ENCODE measurements at regions not wholly inside any gene's neighbourhood (a gene's known extent, or its start where the extent isn't known, plus 50 kb on each side); places are given as distances from the start of the nearest gene placed in this dataset.

- TF ChIP-seq CTCF (IDR thresholded peaks at IDR 0.05; ENCODE audit: insufficient read depth, low read length, poor library complexity, severe bottlenecking) (no peak), EZH2phosphoT487 (conservative IDR thresholded peaks at IDR 0.05; ENCODE audit: low read length) (no peak)
Measured at GRCh38 chr17:69921046-69921445, 154.0 kb upstream of the KCNJ16 start.

All from SU-DHL-6 (cell line).